LoVo (cell line): ENCODE measurements at regions not wholly inside any gene's neighbourhood (a gene's known extent, or its start where the extent isn't known, plus 50 kb on each side); places are given as distances from the start of the nearest gene placed in this dataset.
A peak's percentile ranks its signal among the peaks of the same experiment; 100 is the strongest.

Experiments used
- DNase-seq: peaks from one replicate; pipeline ENCODE4 v3.0.0-alpha.2; 2016; ENCODE audit warnings: low spot score

- no peak for DNase-seq
These were observed 1581.3 kb upstream of the TMEM132C start for GRCh38 chr12:126685636-126686035.

- no peak for DNase-seq
These were observed 1578.4 kb upstream of the TMEM132C start for GRCh38 chr12:126688556-126688955.

- no peak for DNase-seq
These were observed 1566.9 kb upstream of the TMEM132C start for GRCh38 chr12:126700096-126700495.

- no peak for DNase-seq
These were observed 1562.4 kb upstream of the TMEM132C start for GRCh38 chr12:126704609-126705008.

- DNase-seq = no peak
These were observed 1560.7 kb upstream of the TMEM132C start for GRCh38 chr12:126706300-126706699.

- no peak for DNase-seq
These were observed 1558.5 kb upstream of the TMEM132C start for GRCh38 chr12:126708492-126708896.

- DNase-seq = no peak
These were observed 1548.6 kb upstream of the TMEM132C start for GRCh38 chr12:126718365-126718764.

GRCh38 chr12:126719912-126720705 lies 1546.9 kb upstream of the TMEM132C start:
- no peak for DNase-seq

- DNase-seq = no peak
These were observed 1540.3 kb upstream of the TMEM132C start for GRCh38 chr12:126726481-126727217.

- no peak for DNase-seq
These were observed 1539.5 kb upstream of the TMEM132C start for GRCh38 chr12:126727218-126728075.

- DNase-seq = no peak
These were observed 1532.7 kb upstream of the TMEM132C start for GRCh38 chr12:126734296-126734695.

GRCh38 chr12:126734710-126735109 lies 1532.3 kb upstream of the TMEM132C start:
- no peak for DNase-seq

- no peak for DNase-seq
These were observed 1525.3 kb upstream of the TMEM132C start for GRCh38 chr12:126741536-126742240.

GRCh38 chr12:126742241-126742641 lies 1524.7 kb upstream of the TMEM132C start:
- DNase-seq = no peak

GRCh38 chr12:126747530-126748149 lies 1519.3 kb upstream of the TMEM132C start:
- peak; percentile 33 for DNase-seq

GRCh38 chr12:126752021-126752420 lies 1514.9 kb upstream of the TMEM132C start:
- no peak for DNase-seq

- DNase-seq = no peak
These were observed 1509.6 kb upstream of the TMEM132C start for GRCh38 chr12:126757326-126757725.

- DNase-seq = no peak
These were observed 1506.9 kb upstream of the TMEM132C start for GRCh38 chr12:126760092-126760491.

- no peak for DNase-seq
These were observed 1505.5 kb upstream of the TMEM132C start for GRCh38 chr12:126761420-126761819.

GRCh38 chr12:126762150-126762549 lies 1504.8 kb upstream of the TMEM132C start:
- no peak for DNase-seq

- no peak for DNase-seq
These were observed 1503.6 kb upstream of the TMEM132C start for GRCh38 chr12:126763359-126763758.
